HL-60 (cell line): ENCODE measurements at regions not wholly inside any gene's neighbourhood (a gene's known extent, or its start where the extent isn't known, plus 50 kb on each side); places are given as distances from the start of the nearest gene placed in this dataset.

Experiments
- DNase-seq, 2 experiments: peaks; one replicate each; pipeline ENCODE4 v3.0.0-alpha.2; 2010 to 2020; ENCODE audit warnings: low read depth in 1 of 2, low spot score in 1 of 2
- H3K27ac ChIP-seq: fragments of 250-450 bp; sonication (Bioruptor Pico); replicated peaks from 2 replicates; pipeline ENCODE4 v1.5.1; 2020; ENCODE audit warnings: mild to moderate bottlenecking, moderate library complexity
- H3K27me3 ChIP-seq: fragments of 250-450 bp; sonication (Bioruptor Pico); 2 replicates; pipeline ENCODE4 v1.5.1; 2021; ENCODE audit warnings: mild to moderate bottlenecking, moderate library complexity; ENCODE audit not compliant: insufficient read depth, poor library complexity, severe bottlenecking
- H3K4me3 ChIP-seq: replicated peaks from 2 replicates; pipeline ENCODE4 v1.5.1; 2011; ENCODE audit warnings: mild to moderate bottlenecking, control low read depth, low read length; ENCODE audit not compliant: insufficient read depth
- CTCF ChIP-seq: IDR thresholded peaks from one replicate; pipeline ENCODE4 v1.5.1; 2011; ENCODE audit warnings: low read length, control low read depth, inconsistent platforms; ENCODE audit not compliant: insufficient read depth
- GABPA ChIP-seq: IDR thresholded peaks from 2 replicates; pipeline ENCODE4 v1.6.1; 2012; ENCODE audit warnings: low read depth
- POLR2AphosphoS5 ChIP-seq: IDR thresholded peaks from 2 replicates; pipeline ENCODE4 v1.6.1; 2012; ENCODE audit warnings: low read depth
- SPI1 ChIP-seq: IDR thresholded peaks from 2 replicates; pipeline ENCODE4 v1.6.1; 2012; ENCODE audit warnings: low read depth, mild to moderate bottlenecking, borderline replicate concordance
- TF ChIP-seq, protein P1 (sequence below): IDR thresholded peaks from 2 replicates; pipeline ENCODE4 v1.6.1; 2012; ENCODE audit warnings: low read depth; ENCODE audit not compliant: insufficient replicate concordance

GRCh38 chr9:22855980-22856379 lies 409.4 kb downstream of the DMRTA1 start:
- TF ChIP-seq SPI1 (no peak), CTCF (no peak), GABPA (no peak), POLR2AphosphoS5 (no peak)
- TF ChIP-seq, protein P1, sequence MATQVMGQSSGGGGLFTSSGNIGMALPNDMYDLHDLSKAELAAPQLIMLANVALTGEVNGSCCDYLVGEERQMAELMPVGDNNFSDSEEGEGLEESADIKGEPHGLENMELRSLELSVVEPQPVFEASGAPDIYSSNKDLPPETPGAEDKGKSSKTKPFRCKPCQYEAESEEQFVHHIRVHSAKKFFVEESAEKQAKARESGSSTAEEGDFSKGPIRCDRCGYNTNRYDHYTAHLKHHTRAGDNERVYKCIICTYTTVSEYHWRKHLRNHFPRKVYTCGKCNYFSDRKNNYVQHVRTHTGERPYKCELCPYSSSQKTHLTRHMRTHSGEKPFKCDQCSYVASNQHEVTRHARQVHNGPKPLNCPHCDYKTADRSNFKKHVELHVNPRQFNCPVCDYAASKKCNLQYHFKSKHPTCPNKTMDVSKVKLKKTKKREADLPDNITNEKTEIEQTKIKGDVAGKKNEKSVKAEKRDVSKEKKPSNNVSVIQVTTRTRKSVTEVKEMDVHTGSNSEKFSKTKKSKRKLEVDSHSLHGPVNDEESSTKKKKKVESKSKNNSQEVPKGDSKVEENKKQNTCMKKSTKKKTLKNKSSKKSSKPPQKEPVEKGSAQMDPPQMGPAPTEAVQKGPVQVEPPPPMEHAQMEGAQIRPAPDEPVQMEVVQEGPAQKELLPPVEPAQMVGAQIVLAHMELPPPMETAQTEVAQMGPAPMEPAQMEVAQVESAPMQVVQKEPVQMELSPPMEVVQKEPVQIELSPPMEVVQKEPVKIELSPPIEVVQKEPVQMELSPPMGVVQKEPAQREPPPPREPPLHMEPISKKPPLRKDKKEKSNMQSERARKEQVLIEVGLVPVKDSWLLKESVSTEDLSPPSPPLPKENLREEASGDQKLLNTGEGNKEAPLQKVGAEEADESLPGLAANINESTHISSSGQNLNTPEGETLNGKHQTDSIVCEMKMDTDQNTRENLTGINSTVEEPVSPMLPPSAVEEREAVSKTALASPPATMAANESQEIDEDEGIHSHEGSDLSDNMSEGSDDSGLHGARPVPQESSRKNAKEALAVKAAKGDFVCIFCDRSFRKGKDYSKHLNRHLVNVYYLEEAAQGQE: no peak
- Histone ChIP-seq H3K4me3 (no peak overlapping the region), H3K27ac (no peak overlapping the region), H3K27me3 (no peaks in the 10 kb centered on the region)
- DNase-seq: no peak

GRCh38 chr9:22857316-22857715 lies 410.7 kb downstream of the DMRTA1 start:
- DNase-seq: no peak
- no peak overlapping the region for H3K4me3 ChIP-seq
- no peaks in the 10 kb centered on the region for H3K27me3 ChIP-seq
- TF ChIP-seq SPI1 (no peak), GABPA (no peak), POLR2AphosphoS5 (no peak), CTCF (no peak)
- TF ChIP-seq, protein P1: no peak
- H3K27ac ChIP-seq: no peak overlapping the region

DNA sequence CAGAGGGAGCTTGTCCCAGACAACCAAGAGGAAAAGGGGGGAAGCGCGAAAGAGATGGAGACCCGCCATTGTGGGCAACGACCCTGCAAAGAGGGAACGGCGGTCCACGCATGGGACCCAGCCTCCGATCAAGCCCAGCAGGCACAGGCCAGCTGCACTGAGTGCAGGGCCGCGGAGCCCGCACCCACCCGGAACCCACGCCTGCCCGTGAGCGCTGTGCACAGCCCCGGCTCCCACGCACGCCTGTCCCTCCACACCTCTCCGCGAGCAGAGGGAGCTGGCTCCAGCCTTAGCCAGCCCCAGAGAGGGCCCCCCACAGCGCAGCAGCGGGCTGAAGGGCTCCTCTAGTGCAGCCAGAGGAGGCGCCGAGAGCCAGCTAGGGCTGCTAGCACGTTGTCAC lies 416.5 kb downstream of the DMRTA1 start:
- TF ChIP-seq, protein P1: no peak
- TF ChIP-seq GABPA (no peak), CTCF (no peak), SPI1 (no peak), POLR2AphosphoS5 (no peak)
- no peak overlapping the region for H3K4me3 ChIP-seq
- H3K27ac ChIP-seq: no peak overlapping the region
- no peaks in the 10 kb centered on the region for H3K27me3 ChIP-seq
- DNase-seq: no peak
